Esophagus muscularis mucosa (tissue), 4 donors: ENCODE measurements at regions not wholly inside any gene's neighbourhood (a gene's known extent, or its start where the extent isn't known, plus 50 kb on each side); places are given as distances from the start of the nearest gene placed in this dataset.

ENCODE experiments used
- DNase-seq: peaks from one replicate; pipeline ENCODE4 v3.0.0-alpha.2; 2017; ENCODE audit errors: extremely low spot score
- H3K27ac ChIP-seq, 4 donors: fragments of 200-600 bp; sonication (generic); replicated peaks in 1 of 4; 1 replicate in 3 of 4; 2 replicates in 1 of 4; pipeline ENCODE4 v1.5.1; 2016 to 2019; ENCODE audit warnings: mild to moderate bottlenecking in 1 of 4
- H3K27me3 ChIP-seq, 4 donors: fragments of 200-600 bp; sonication (generic); one replicate each; pipeline versions ENCODE4 v1.5.1 to v1.6.0; 2016 to 2019
- H3K36me3 ChIP-seq, 4 donors: fragments of 200-600 bp; sonication (generic); one replicate each; pipeline ENCODE4 v1.5.1; 2016 to 2019
- H3K4me1 ChIP-seq, 4 donors: fragments of 200-600 bp; sonication (generic); one replicate each; pipeline ENCODE4 v1.5.1; 2016 to 2019
- H3K4me3 ChIP-seq, 4 donors: fragments of 200-600 bp; sonication (generic); 1 replicate in 2 of 4; 2 replicates in 2 of 4; pipeline ENCODE4 v1.5.1; 2016 to 2019; ENCODE audit warnings: mild to moderate bottlenecking in 4 of 4, moderate library complexity in 1 of 4
- H3K9me3 ChIP-seq, 4 donors: fragments of 200-600 bp; sonication (generic); 1 replicate in 3 of 4; 2 replicates in 1 of 4; pipeline ENCODE4 v1.5.1; 2016 to 2019
- EP300 ChIP-seq: sonication (generic); formaldehyde crosslinking; IDR thresholded peaks from one replicate; pipeline ENCODE4 v1.6.1; 2017; ENCODE audit warnings: antibody characterized with exemption
- POLR2A ChIP-seq: fragments of 450-650 bp; IDR thresholded peaks from one replicate; pipeline ENCODE4 v1.6.1; 2017; ENCODE audit warnings: antibody characterized with exemption, moderate library complexity, mild to moderate bottlenecking, low read depth
- POLR2AphosphoS5 ChIP-seq, 2 donors: sonication (generic); formaldehyde crosslinking; IDR thresholded peaks; one replicate each; pipeline ENCODE4 v1.6.1; 2017; ENCODE audit warnings: antibody characterized with exemption in 2 of 2
- WGBS: methylation state at CpG from one replicate; pipeline ENCODE4 v1.1.5; 2018; 5-methylcytosine and 5-hydroxymethylcytosine counted together
- intact Hi-C: fragments of 100-400 bp; cut with DNase I; formaldehyde crosslinking; loops from one replicate; pipeline ENCODE4 v1.15.1; 2023
- TF ChIP-seq, protein P1 (sequence below), 3 experiments: fragments of 200-600 bp in 2 of 3; fragments of 450-650 bp in 1 of 3; sonication (generic) in 2 of 3; IDR thresholded peaks; one replicate each; pipeline ENCODE4 v1.5.1; 2017 to 2019; ENCODE audit warnings: antibody characterized with exemption in 3 of 3, mild to moderate bottlenecking in 2 of 3, moderate library complexity in 1 of 3

DNA sequence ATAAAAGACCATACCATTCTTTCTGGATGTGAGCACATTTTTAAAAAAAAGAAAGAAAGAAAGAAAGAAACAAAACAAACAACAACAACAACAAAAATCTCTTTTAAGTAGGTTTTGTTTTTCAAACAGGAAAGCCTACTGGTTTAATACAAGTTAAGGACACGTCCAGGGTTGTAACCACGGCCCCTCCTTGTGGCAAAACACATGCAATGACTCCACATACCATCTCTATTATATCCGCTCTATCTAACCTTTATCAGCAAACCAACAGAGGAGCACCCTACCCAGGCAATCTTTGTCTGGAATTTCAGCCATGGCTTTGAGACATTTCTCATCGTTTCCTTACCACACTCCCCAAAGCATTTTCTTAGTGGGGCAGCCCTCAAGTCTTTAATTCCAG is 360.5 kb upstream of the TMPO start:
- DNase-seq = peak; percentile 53
- Histone ChIP-seq H3K9me3 (no peaks in the 10 kb centered on the region), H3K4me3 (no peak overlapping the region), H3K27me3 (no peaks in the 10 kb centered on the region), H3K27ac (no peak overlapping the region), H3K4me1 (peaks cover 0 to 12% (median 6%) of the 10 kb centered on the region in 4 donors), H3K36me3 (no peaks in the 10 kb centered on the region)
- intact Hi-C loops = no loop called here
- WGBS = 27% methylated on average over 4 of the region's 4 CpGs
- no peak for TF ChIP-seq POLR2A
- TF ChIP-seq, protein P1, sequence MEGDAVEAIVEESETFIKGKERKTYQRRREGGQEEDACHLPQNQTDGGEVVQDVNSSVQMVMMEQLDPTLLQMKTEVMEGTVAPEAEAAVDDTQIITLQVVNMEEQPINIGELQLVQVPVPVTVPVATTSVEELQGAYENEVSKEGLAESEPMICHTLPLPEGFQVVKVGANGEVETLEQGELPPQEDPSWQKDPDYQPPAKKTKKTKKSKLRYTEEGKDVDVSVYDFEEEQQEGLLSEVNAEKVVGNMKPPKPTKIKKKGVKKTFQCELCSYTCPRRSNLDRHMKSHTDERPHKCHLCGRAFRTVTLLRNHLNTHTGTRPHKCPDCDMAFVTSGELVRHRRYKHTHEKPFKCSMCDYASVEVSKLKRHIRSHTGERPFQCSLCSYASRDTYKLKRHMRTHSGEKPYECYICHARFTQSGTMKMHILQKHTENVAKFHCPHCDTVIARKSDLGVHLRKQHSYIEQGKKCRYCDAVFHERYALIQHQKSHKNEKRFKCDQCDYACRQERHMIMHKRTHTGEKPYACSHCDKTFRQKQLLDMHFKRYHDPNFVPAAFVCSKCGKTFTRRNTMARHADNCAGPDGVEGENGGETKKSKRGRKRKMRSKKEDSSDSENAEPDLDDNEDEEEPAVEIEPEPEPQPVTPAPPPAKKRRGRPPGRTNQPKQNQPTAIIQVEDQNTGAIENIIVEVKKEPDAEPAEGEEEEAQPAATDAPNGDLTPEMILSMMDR (IDR thresholded peaks at IDR 0.05) = peak; percentile 53 to 65 (median 58)

DNA sequence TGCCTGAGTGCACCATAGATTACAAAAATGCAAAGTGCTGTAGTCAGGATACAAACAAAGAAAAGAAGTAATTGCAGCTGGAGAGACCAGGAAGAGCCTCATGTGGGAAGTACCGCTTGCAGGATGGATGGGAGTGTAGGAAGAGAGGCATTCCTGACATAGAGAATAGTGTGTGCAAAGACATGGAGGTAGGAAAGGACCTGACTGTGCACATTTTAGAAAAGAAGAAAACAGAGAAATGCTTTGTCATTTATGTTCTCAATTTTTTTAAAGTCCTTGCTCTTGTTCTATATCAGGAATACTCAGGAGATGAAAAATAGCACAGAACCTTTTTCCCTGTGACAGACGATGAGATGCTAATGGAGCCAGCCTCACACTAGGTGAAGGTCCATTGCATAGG is 358.7 kb upstream of the TMPO start:
- WGBS = 89% methylated on average over 2 of the region's 2 CpGs
- intact Hi-C loops = no loop called here
- no peaks in the 10 kb centered on the region for H3K27me3 ChIP-seq
- H3K9me3 ChIP-seq = no peaks in the 10 kb centered on the region
- TF ChIP-seq POLR2A = no peak
- TF ChIP-seq EP300 = no peak
- H3K36me3 ChIP-seq = no peaks in the 10 kb centered on the region
- DNase-seq = peak; percentile 39
- H3K4me3 ChIP-seq = no peak overlapping the region
- H3K4me1 ChIP-seq = peaks cover 0 to 12% (median 6%) of the 10 kb centered on the region in 4 donors
- H3K27ac ChIP-seq = no peak overlapping the region

DNA sequence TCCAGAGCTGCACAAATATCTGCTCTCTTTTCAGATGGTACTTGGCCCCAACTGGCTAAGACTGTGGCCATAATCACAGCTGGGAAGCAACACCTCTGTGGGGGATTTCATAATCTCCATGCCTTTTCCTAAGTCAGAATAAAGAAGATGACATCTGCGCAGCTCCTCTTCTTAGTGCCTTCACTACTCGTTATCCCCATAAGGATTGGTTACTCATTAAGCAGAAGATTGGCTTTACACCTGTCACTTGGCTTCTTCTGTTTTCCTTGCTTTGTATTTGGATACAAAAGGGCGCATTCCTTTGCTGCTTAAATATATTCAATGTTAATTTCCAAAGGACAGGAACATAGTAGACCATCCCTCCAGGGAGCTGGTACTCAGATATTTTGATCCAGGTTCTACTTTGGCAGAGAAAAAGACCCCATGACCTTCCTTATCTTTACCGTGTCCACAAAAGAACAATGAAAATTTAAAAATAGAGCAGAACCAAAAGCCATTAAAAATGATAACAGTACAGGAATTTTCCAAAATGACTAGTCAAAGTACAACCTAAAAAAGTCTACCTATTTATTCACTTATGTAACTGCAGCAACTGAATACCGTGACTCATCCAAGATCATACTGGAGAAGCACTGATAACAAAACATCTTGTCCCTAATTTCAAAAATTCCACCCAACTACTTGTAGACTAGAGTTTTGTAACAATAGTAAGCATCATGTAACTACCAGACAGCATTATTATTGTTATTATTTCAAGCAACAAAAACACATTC is 352.3 kb upstream of the TMPO start:
- Histone ChIP-seq H3K4me3 (no peak overlapping the region), H3K9me3 (no peaks in the 10 kb centered on the region), H3K36me3 (no peaks in the 10 kb centered on the region), H3K27me3 (no peaks in the 10 kb centered on the region), H3K4me1 (no peaks in the 10 kb centered on the region), H3K27ac (no peak overlapping the region)
- intact Hi-C loops = no loop called here
- DNase-seq = peak; percentile 31
- WGBS = 82% methylated on average over 5 of the region's 5 CpGs
- no peak for TF ChIP-seq POLR2A
- TF ChIP-seq, protein P1 (IDR thresholded peaks at IDR 0.05) = no peak
- TF ChIP-seq POLR2AphosphoS5 (IDR thresholded peaks at IDR 0.05) = no peak
- TF ChIP-seq EP300 = no peak

GRCh38 chr12:98172304-98172703 is 343.1 kb upstream of the TMPO start:
- WGBS = 87% methylated on average over 2 of the region's 2 CpGs
- DNase-seq = no peak
- Histone ChIP-seq H3K9me3 (no peaks in the 10 kb centered on the region), H3K36me3 (no peaks in the 10 kb centered on the region), H3K27me3 (no peaks in the 10 kb centered on the region), H3K4me1 (no peaks in the 10 kb centered on the region), H3K4me3 (no peak overlapping the region), H3K27ac (no peak overlapping the region)
- intact Hi-C loops = no loop called here
- TF ChIP-seq POLR2AphosphoS5 (IDR thresholded peaks at IDR 0.05) (no peak), EP300 (no peak), POLR2A (no peak)
- TF ChIP-seq, protein P1 (IDR thresholded peaks at IDR 0.05) = no peak

DNA sequence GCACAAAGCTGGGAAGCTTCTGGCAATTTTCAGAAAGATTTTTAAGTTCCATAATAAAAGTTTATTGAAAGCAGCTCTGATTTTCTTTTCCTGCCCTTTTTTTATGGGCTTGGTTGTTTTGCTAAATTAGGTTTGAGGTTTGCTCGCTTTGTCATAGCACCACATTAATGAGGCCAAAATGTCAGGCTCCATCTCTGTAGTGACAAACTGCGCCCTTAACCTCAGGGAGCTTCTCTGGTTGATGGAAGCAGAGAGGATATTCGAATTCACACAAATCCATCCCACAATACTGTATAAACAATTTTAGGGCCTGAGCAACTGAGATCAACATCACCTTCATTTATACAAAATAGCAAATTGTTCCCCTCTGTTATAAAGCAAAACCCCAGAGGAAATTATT is 342.6 kb upstream of the TMPO start:
- Histone ChIP-seq H3K9me3 (no peaks in the 10 kb centered on the region), H3K4me1 (no peaks in the 10 kb centered on the region), H3K36me3 (no peaks in the 10 kb centered on the region), H3K27me3 (no peaks in the 10 kb centered on the region), H3K27ac (no peak overlapping the region), H3K4me3 (no peak overlapping the region)
- TF ChIP-seq EP300 = no peak
- TF ChIP-seq, protein P1 (IDR thresholded peaks at IDR 0.05) = no peak
- no peak for TF ChIP-seq POLR2AphosphoS5 (IDR thresholded peaks at IDR 0.05)
- no peak for TF ChIP-seq POLR2A
- peak; percentile 47 for DNase-seq
- intact Hi-C loops = no loop called here
- 79% methylated on average over 3 of the region's 3 CpGs for WGBS
